ENCODE measurements at regions not wholly inside any gene's neighbourhood (a gene's known extent, or its start where the extent isn't known, plus 50 kb on each side); places are given as distances from the start of the nearest gene placed in this dataset.
A peak's percentile ranks its signal among the peaks of the same experiment; 100 is the strongest.
"Not testable (repeated sequence)": the region's sequence is repeated elsewhere in the genome, so short reads cannot be mapped to it uniquely, and the experiment has no call there.

GRCh38 chr7:96829121-96829520, 119.5 kb upstream of the SEM1 start:
- DNase-seq (ENCODE audit: low spot score); intact Hi-C loops (cut with micrococcal nuclease; ENCODE audit: unreplicated experiment); in situ Hi-C loops (cut with HindIII; ENCODE audit: extremely low pct_ligation_motif_present, low pct_unique_long_range_greater_than_20kb); FAIRE-seq; H3K27ac ChIP-seq (ENCODE audit: extremely low read length, insufficient read depth, low read length); H4K20me1 ChIP-seq (ENCODE audit: insufficient read depth, low read length); H2AFZ ChIP-seq (ENCODE audit: low read length); H3K4me3 ChIP-seq (replicated peaks in 1 of 3; ENCODE audit: insufficient read depth in 1 of 3, low read depth in 2 of 3, low read length in 3 of 3); BruUV-seq (replicated peaks); H3K79me2 ChIP-seq (ENCODE audit: insufficient read depth, low read length); CTCF ChIA-PET (ENCODE audit: low intra/inter-chr PET ratio, low total read pairs); H3K27me3 ChIP-seq (ENCODE audit: control insufficient read depth in 1 of 2, insufficient read depth in 2 of 2, low read length in 2 of 2); H3K36me3 ChIP-seq (replicated peaks in 1 of 2; ENCODE audit: control insufficient read depth in 1 of 2, insufficient read depth in 2 of 2, low read length in 2 of 2); ATAC-seq; H3K4me2 ChIP-seq (ENCODE audit: low read depth, low read length); POLR2A ChIA-PET; H3K9me3 ChIP-seq (ENCODE audit: low read length); H3K9ac ChIP-seq (ENCODE audit: insufficient read depth, low read depth, low read length): not testable (repeated sequence)
- peaks cover 32% of the 10 kb centered on the region for H3K4me1 ChIP-seq (ENCODE audit: insufficient read depth, low read length)
- 81% methylated on average over 4 of the region's 4 CpGs for WGBS (ENCODE audit: low lambda C conversion rate)

- no peak overlapping the region for H2AFZ ChIP-seq (ENCODE audit: low read length)
- no peak overlapping the region for H3K27ac ChIP-seq (ENCODE audit: extremely low read length, insufficient read depth, low read length)
- no peak for DNase-seq (ENCODE audit: low spot score)
- intact Hi-C loops (cut with micrococcal nuclease; ENCODE audit: unreplicated experiment) (no loop called here), in situ Hi-C loops (cut with HindIII; ENCODE audit: extremely low pct_ligation_motif_present, low pct_unique_long_range_greater_than_20kb) (no loop called here)
- no peak overlapping the region for H3K4me2 ChIP-seq (ENCODE audit: low read depth, low read length)
- no peaks in the 10 kb centered on the region for H3K79me2 ChIP-seq (ENCODE audit: insufficient read depth, low read length)
- no peak for TF ChIP-seq DRAP1 (CRISPR knock-in tag; IDR thresholded peaks at IDR 0.05)
- no peak for TF ChIP-seq ZNF816 (CRISPR knock-in tag; IDR thresholded peaks at IDR 0.05; ENCODE audit: borderline replicate concordance)
- TF ChIP-seq ZBTB26 (CRISPR knock-in tag; IDR thresholded peaks at IDR 0.05; ENCODE audit: borderline replicate concordance) = no peak
- TF ChIP-seq MYNN (CRISPR knock-in tag; IDR thresholded peaks at IDR 0.05; ENCODE audit: low read depth) = no peak
- TF ChIP-seq ZNF121 (CRISPR knock-in tag; IDR thresholded peaks at IDR 0.05) = 0 out of 2 replicates have a peak, but pooled peaks have one; percentile 18
- POLR2A ChIA-PET = interaction anchor here (1.0 to 2.3 kb wide), 5 partner anchors 39 to 193 kb away, joined by 3 to 8 read pairs (median 4); partner anchors contain the start of gene DLX6
- H3K4me1 ChIP-seq (ENCODE audit: insufficient read depth, low read length) = peaks cover 36% of the 10 kb centered on the region
- no peak for ATAC-seq
- WGBS (ENCODE audit: low lambda C conversion rate) = 80% methylated on average over 2 of the region's 2 CpGs
- no TSS peak for BruUV-seq (replicated peaks)
- H3K4me3 ChIP-seq (replicated peaks in 1 of 3; ENCODE audit: insufficient read depth in 1 of 3, low read depth in 2 of 3, low read length in 3 of 3) = no peak overlapping the region
- no peaks in the 10 kb centered on the region for H3K27me3 ChIP-seq (ENCODE audit: control insufficient read depth in 1 of 2, insufficient read depth in 2 of 2, low read length in 2 of 2)
- no peaks in the 10 kb centered on the region for H3K9me3 ChIP-seq (ENCODE audit: low read length)
- H3K9ac ChIP-seq (ENCODE audit: insufficient read depth, low read depth, low read length) = no peak overlapping the region
- CTCF ChIA-PET (ENCODE audit: low intra/inter-chr PET ratio, low total read pairs) = no interaction called here
- no peak for FAIRE-seq
- H3K36me3 ChIP-seq (replicated peaks in 1 of 2; ENCODE audit: control insufficient read depth in 1 of 2, insufficient read depth in 2 of 2, low read length in 2 of 2) = no peaks in the 10 kb centered on the region
- H4K20me1 ChIP-seq (ENCODE audit: insufficient read depth, low read length) = no peaks in the 10 kb centered on the region
Observed at GRCh38 chr7:96831446-96831845, 121.8 kb upstream of the SEM1 start.
